ENCODE measurements at regions not wholly inside any gene's neighbourhood (a gene's known extent, or its start where the extent isn't known, plus 50 kb on each side); places are given as distances from the start of the nearest gene placed in this dataset.

- TF ChIP-seq CTCF (IDR thresholded peaks at IDR 0.05) (no peak), POLR2A (IDR thresholded peaks at IDR 0.05) (no peak)
Measured at GRCh38 chr6:28751514-28751913, 172.3 kb downstream of the TRIM27 start.

Measured in right lobe of liver (tissue), 4 donors.